ENCODE measurements at regions not wholly inside any gene's neighbourhood (a gene's known extent, or its start where the extent isn't known, plus 50 kb on each side); places are given as distances from the start of the nearest gene placed in this dataset.
A peak's percentile ranks its signal among the peaks of the same experiment; 100 is the strongest.

DNA sequence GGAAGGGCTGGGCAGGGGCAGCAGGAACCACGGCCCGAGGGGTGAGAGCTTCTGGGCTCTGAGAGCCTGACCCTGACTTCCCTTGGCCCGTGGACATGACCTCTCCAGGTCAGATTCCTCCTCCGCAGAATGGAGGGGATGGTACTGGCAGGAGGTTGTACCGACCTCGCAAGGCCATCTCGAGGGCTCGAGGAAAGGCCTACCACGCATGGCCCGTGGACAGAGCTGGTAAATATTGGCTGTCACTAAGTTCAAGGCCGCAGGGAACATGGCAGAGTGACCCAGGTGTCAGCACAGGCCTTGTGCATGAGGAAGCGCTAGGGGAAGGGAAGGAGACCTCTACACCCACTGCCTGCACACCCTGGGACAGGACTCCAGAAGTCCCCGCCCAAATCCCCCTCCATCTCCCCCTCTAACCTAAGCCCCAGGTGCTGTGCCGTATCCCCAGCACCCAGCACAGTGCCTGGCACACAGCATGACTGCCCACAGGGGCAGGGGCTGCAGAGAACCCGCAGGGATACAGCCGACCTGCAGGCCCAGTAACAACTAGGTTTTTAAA, 54.9 kb upstream of the PPP2R5C start:
- no peak for DNase-seq (ENCODE audit: low spot score)

DNA sequence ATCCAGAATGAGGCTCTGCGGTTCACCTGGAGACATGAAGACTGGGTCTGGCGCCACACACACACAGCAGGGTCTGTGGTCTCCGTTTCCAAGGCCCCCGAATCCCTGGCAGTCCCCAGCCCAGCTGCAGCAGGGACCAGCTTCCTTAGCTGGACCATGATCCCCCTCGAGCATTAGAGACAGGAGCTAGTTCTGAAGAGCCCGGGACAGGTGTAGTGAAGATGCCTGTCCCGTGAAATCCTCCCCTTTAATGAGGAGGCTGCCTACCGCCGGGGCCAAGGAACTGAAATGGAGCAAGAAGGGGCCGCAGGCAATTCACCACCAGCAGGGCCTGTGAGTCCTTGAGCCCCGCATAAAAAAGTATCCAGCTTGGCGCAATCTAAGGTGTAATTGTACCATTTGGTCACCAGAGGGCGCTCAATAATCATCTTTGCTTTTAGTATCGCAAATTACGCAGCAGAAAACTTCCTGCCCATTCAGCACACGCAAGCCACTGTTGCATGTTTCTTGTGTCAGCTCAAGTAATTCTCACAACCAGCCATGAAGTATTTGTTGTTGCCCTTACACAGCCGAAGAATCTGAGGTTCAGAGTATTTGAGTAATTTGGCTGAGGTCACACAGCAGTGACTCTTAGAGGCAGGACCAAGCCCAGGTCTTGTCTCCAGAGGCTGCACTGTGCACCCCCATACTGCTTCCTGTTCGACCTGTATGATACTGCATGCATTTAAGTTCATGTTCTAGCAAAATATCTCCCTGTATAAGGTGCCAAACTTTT, 54.3 kb upstream of the PPP2R5C start:
- peak; percentile 95 for DNase-seq (ENCODE audit: low spot score)

DNA sequence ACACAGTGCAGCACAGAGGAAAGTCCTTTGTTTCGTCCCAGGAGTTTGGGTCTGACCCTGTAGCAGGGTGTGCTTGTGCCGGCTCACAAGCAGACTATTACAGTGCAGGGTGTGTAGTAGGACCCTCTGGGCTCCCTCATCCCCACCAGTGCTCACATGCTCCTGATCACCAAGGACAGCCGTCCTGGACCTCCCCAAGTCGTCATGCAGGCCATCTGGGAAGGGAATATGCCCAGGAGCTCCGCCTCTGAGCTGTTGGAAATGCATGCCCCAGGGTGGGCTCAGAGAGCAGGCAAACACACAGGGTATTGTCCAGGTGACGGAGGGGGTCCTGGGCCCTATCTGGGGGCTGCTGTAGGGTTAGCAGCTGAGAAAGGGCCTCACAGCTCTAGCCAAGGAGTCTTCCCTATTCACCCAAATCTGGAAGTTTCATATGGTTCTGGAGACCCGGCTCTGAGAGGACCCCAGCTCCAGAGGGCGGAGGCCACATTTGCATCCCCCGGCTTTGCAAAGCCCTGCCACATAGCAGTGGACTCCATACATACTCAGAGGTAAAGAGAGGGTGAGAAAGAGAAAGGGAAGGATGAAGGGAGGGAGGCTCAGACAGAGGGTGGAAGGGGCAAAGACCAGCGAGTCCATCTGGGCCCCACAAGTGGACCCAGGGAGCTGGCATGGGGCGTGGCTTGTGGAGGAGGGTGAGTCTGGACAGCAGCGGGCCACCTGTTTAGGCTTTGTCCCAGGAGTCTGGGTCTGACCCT, 53.5 kb upstream of the PPP2R5C start:
- no peak for DNase-seq (ENCODE audit: low spot score)

DNA sequence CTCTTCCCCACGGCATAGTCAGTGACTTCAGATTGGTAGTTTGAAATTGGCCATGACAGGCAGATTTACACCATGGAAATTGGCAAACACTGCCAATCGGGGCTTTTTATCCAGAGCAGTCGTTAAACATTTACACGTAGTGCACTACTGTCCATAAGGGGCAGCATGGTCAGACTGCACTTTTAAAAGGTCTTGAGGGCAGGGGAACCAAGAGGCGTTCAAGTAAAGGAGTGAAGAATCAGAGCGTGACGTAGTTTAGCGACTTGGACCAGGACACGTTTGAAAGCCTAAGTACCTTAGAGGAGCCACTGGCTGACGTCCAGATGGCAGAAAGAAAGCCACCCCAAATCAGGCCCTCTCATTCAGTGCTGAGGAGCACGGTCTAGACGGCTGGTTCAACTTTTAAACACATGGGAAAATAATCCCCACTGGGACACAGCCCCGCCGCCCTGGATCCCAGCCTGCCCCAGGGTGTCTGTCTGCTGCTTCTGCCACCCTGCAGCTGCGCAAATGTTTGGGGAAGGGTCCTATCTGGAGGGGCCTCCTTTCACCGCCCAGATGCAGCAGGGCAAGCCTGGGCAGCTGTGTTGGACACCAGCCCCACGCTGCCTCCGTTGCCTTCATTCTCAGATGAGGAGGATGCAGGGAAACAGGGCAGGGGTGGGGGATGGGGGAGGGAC, 52.5 kb upstream of the PPP2R5C start:
- DNase-seq (ENCODE audit: low spot score) = no peak

DNA sequence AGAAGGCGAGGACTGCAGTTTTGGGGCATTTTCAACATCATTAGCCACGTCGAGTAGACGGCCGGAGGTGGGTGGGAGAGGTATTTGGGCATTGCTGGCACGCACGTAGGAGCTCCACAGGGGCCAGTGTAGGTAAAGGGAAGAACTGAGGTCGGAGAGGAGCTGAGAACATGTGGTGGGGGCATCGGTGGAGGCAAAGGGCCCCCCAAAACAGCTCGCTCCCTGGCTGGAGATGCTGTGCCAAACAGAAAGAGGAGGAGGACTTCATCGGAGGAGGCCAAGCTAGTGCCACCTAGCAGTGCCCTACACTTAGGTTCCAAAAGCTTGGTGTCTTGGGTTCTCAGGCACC, 52.0 kb upstream of the PPP2R5C start:
- DNase-seq (ENCODE audit: low spot score) = no peak

DNA sequence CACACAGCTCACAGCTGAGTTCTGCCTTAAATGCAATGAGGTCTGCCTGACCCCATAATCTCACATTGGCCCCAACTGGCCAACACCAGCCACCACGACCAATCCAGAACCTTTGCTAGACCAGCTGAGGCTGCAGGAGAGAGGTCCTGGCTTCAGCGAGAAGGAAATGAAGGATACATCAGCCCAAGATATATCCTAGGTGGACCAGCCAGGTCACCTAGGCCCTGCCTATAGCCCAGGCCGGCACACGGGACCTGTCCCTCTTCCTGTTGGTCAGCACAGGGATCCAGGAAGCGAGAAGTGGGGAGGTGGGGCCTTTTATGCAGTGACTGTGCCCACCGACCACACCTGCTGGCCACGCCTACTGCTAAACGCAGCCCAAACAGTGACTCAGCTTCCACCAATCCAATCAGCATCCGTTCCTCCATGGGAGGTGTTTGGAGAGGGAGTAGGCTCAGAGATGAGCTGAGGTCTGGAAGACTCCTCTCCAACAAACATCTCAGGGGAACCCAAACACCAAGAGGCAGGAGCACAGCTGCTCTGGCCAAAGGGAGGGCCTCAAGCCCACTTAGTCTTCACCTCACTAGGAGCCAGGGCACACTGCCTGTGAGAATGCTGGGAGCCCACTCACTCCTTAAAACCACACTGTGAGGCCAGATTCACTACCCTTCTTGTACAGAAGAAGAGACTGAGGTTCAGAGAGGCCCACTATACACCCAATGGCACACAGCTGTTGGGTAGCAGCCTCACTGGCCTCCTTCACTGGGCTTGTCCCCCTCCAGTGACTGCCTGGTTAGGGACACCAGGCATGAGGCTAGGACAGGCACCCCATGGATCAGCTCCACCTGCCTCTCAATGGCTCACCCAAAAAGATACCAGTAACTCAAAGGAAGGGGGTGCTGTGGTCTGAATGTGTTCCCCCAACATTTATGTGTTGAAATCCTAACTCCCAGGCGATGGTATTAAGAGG, 51.3 kb upstream of the PPP2R5C start:
- no peak for DNase-seq (ENCODE audit: low spot score)

DNA sequence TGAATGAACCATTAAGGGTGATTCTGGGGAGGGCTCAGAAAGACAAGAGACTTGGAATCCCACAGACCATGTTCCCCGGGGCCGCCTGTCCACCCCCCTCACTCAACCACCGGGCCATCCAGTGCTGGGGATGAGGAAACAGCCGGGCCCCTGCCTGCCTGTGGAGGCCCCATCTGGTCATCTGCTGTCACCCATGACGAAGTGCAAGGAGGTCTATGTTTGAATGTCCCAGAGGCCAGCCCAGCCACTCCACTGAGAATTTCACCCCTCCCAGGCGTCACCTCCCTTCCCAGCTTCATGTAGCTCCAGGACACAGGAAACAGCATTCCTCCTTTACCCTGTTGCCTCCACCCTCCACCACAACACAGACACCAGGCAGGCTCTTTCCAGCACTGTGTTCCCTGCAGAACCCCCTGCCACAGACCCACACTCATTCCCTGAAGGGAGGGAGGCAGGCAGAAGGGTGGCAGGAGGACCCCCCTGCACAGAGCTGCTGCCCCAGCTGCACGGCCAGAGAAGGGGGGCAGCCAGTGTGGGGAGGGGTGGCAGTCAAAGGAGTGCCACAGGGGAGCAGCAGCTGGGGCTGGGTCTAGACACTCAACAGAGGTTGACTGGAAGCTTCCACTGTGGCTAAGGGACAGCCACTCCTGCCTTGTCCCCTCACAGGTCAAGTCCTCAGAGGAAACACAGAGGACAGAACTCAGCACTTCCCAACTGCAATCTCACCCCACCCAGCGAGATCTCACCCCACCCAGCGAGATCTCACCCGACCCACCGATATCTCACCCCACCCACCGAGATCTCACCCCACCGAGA, 50.3 kb upstream of the PPP2R5C start:
- DNase-seq (ENCODE audit: low spot score) = no peak
